Activated CD4-positive, alpha-beta T cell treated with anti-CD3 and anti-CD28 coated beads, Interleukin-2, amount 50 U/mL, for 1 hour (primary cell): ENCODE measurements at regions not wholly inside any gene's neighbourhood (a gene's known extent, or its start where the extent isn't known, plus 50 kb on each side); places are given as distances from the start of the nearest gene placed in this dataset.
"Not testable (repeated sequence)": the region's sequence is repeated elsewhere in the genome, so short reads cannot be mapped to it uniquely, and the experiment has no call there.

Experiments
- DNase-seq: peaks from one replicate; pipeline ENCODE4 v3.0.0-alpha.2; 2020

GRCh38 chr4:123501733-123502132, 105.1 kb downstream of the SPRY1 start:
- DNase-seq: no peak

GRCh38 chr4:123503698-123504363, 107.2 kb downstream of the SPRY1 start:
- DNase-seq: no peak

GRCh38 chr4:123505095-123506010, 108.8 kb downstream of the SPRY1 start:
- no peak for DNase-seq

GRCh38 chr4:123506011-123506695, 109.6 kb downstream of the SPRY1 start:
- no peak for DNase-seq

GRCh38 chr4:123507376-123507775, 110.8 kb downstream of the SPRY1 start:
- DNase-seq: no peak

GRCh38 chr4:123510221-123510620, 113.6 kb downstream of the SPRY1 start:
- no peak for DNase-seq

- DNase-seq: no peak
Measured at GRCh38 chr4:123510659-123511058, 114.1 kb downstream of the SPRY1 start.

- DNase-seq: no peak
Measured at GRCh38 chr4:123516576-123516975, 120.0 kb downstream of the SPRY1 start.

GRCh38 chr4:123517176-123517575, 120.6 kb downstream of the SPRY1 start:
- DNase-seq: no peak

- no peak for DNase-seq
Measured at GRCh38 chr4:123517971-123518370, 121.4 kb downstream of the SPRY1 start.

- DNase-seq: no peak
Measured at GRCh38 chr4:123520325-123520724, 123.7 kb downstream of the SPRY1 start.

- DNase-seq: no peak
Measured at GRCh38 chr4:123522081-123522480, 125.5 kb downstream of the SPRY1 start.

GRCh38 chr4:123522646-123523045, 126.1 kb downstream of the SPRY1 start:
- no peak for DNase-seq

GRCh38 chr4:123524958-123525628, 128.5 kb downstream of the SPRY1 start:
- no peak for DNase-seq

- no peak for DNase-seq
Measured at GRCh38 chr4:123526511-123526910, 129.9 kb downstream of the SPRY1 start.

GRCh38 chr4:123528501-123529277, 132.1 kb downstream of the SPRY1 start:
- DNase-seq: no peak

- no peak for DNase-seq
Measured at GRCh38 chr4:123529278-123529568, 132.6 kb downstream of the SPRY1 start.

GRCh38 chr4:123530357-123530756, 133.8 kb downstream of the SPRY1 start:
- no peak for DNase-seq

- no peak for DNase-seq
Measured at GRCh38 chr4:123535037-123535748, 138.6 kb downstream of the SPRY1 start.

GRCh38 chr4:123536225-123536624, 139.6 kb downstream of the SPRY1 start:
- DNase-seq: no peak

GRCh38 chr4:123537906-123538402, 141.4 kb downstream of the SPRY1 start:
- DNase-seq: not testable (repeated sequence)
